Endothelial cell of umbilical vein (primary cell): ENCODE measurements at regions not wholly inside any gene's neighbourhood (a gene's known extent, or its start where the extent isn't known, plus 50 kb on each side); places are given as distances from the start of the nearest gene placed in this dataset.

Experiments
- BruUV-seq: library from RNA; stranded (reverse); fragments of 400-500 nt; replicated peaks from 2 replicates; lab custom pipeline; 2021; lab: Mats Ljungman, UMichigan
- CTCF ChIA-PET: fragments of 300-600, 350-600 bp; sonication (Branson Sonifier 250); formaldehyde crosslinking; loops from one replicate; lab custom pipeline; 2021; ENCODE audit warnings: antibody characterized with exemption, inconsistent platforms; lab: Charles Lee
- POLR2A ChIA-PET: fragments of 300-600, 350-600 bp; sonication (Branson Sonifier 250); formaldehyde crosslinking; loops from one replicate; lab custom pipeline; 2021; ENCODE audit warnings: antibody characterized with exemption, inconsistent platforms; lab: Charles Lee
- DNase-seq: peaks from one replicate; pipeline ENCODE4 v3.0.0-alpha.2; 2011; ENCODE audit warnings: low read depth, low spot score
- FAIRE-seq: peaks from 2 replicates; lab custom pipeline; 2011; peaks lifted over from hg19 to GRCh38; lab: Jason Lieb, UNC
- H2AFZ ChIP-seq: 2 replicates; pipeline ENCODE4 v1.6.0; 2012; ENCODE audit warnings: low read depth, low read length, control low read depth, inconsistent platforms
- H3K27ac ChIP-seq: 2 replicates; pipeline ENCODE4 v1.5.1; 2011; ENCODE audit warnings: low read depth, mild to moderate bottlenecking, control low read depth, low read length, moderate library complexity; ENCODE audit not compliant: insufficient read depth
- H3K27me3 ChIP-seq, 2 experiments: 2 replicates each; pipeline versions ENCODE4 v1.6.0 to v1.6.1; 2011; ENCODE audit warnings: low read length in 2 of 2, mixed read lengths in 1 of 2; ENCODE audit not compliant: control insufficient read depth in 2 of 2, insufficient read depth in 2 of 2
- H3K36me3 ChIP-seq, 2 experiments: 2 replicates in 1 of 2; 3 replicates in 1 of 2; pipeline ENCODE4 v1.5.1; 2011; ENCODE audit warnings: low read length in 2 of 2, mild to moderate bottlenecking in 1 of 2, moderate library complexity in 1 of 2; ENCODE audit not compliant: control insufficient read depth in 2 of 2, insufficient read depth in 2 of 2; ENCODE audit errors: extremely low read depth in 1 of 2
- H3K4me1 ChIP-seq: 3 replicates; pipeline ENCODE4 v1.5.1; 2011; ENCODE audit warnings: mild to moderate bottlenecking, low read length; ENCODE audit not compliant: control insufficient read depth, insufficient read depth; ENCODE audit errors: extremely low read depth
- H3K4me2 ChIP-seq: 2 replicates; pipeline ENCODE4 v1.6.1; 2011; ENCODE audit warnings: low read length, control low read depth, mixed read lengths; ENCODE audit not compliant: insufficient read depth
- H3K4me3 ChIP-seq, 3 experiments: fragments of 200-600 bp in 1 of 3; sonication (generic), shearing (Covaris generic) in 1 of 3; replicated peaks in 1 of 3; 2 replicates each; pipeline ENCODE4 v1.5.1; 2011 to 2016; ENCODE audit warnings: control low read depth in 3 of 3, low read length in 3 of 3, mild to moderate bottlenecking in 2 of 3, inconsistent platforms in 1 of 3, low read depth in 1 of 3, moderate library complexity in 1 of 3; ENCODE audit not compliant: insufficient read depth in 1 of 3
- H3K79me2 ChIP-seq: 2 replicates; pipeline ENCODE4 v1.6.0; 2012; ENCODE audit warnings: low read length, inconsistent platforms; ENCODE audit not compliant: control insufficient read depth, insufficient read depth
- H3K9ac ChIP-seq: replicated peaks from 2 replicates; pipeline ENCODE3; 2011; ENCODE audit warnings: low read length, control low read depth; ENCODE audit not compliant: insufficient read depth; ENCODE audit errors: extremely low read depth
- H3K9me1 ChIP-seq: replicated peaks from 3 replicates; pipeline ENCODE4 v1.6.0; 2011; ENCODE audit warnings: mild to moderate bottlenecking, low read length; ENCODE audit not compliant: control insufficient read depth, insufficient read depth; ENCODE audit errors: extremely low read depth
- H3K9me3 ChIP-seq: replicated peaks from 2 replicates; pipeline ENCODE4 v1.5.1; 2012; ENCODE audit warnings: low read length, inconsistent platforms; ENCODE audit not compliant: control insufficient read depth, insufficient read depth
- H4K20me1 ChIP-seq: replicated peaks from 2 replicates; pipeline ENCODE3; 2011; ENCODE audit warnings: mild to moderate bottlenecking, low read length; ENCODE audit not compliant: control insufficient read depth, insufficient read depth; ENCODE audit errors: extremely low read depth
- CTCF ChIP-seq, 2 donors: IDR thresholded peaks; 1 replicate in 1 of 2; 2 replicates in 1 of 2; pipeline ENCODE4 v1.5.1; 2011; ENCODE audit warnings: low read length in 2 of 2, mild to moderate bottlenecking in 2 of 2, moderate library complexity in 2 of 2, control low read depth in 1 of 2, inconsistent platforms in 1 of 2, low read depth in 1 of 2; ENCODE audit not compliant: insufficient read depth in 1 of 2; ENCODE audit errors: extremely low read depth in 1 of 2
- EZH2 ChIP-seq: IDR thresholded peaks from 2 replicates; pipeline ENCODE4 v1.6.1; 2012; ENCODE audit warnings: borderline replicate concordance, low read depth, mild to moderate bottlenecking, moderate library complexity, low read length, inconsistent platforms; ENCODE audit not compliant: severe bottlenecking
- FOS ChIP-seq: IDR thresholded peaks from 2 replicates; pipeline ENCODE4 v1.6.1; 2011; ENCODE audit warnings: mild to moderate bottlenecking, low read length, moderate library complexity, borderline replicate concordance; ENCODE audit not compliant: insufficient read depth
- GATA2 ChIP-seq: IDR thresholded peaks from 2 replicates; pipeline ENCODE4 v1.7.0; 2011; ENCODE audit warnings: low read depth, mild to moderate bottlenecking, moderate library complexity, mixed read lengths, low read length; ENCODE audit not compliant: insufficient read length, insufficient read depth
- MAX ChIP-seq: IDR thresholded peaks from 2 replicates; pipeline ENCODE4 v1.6.1; 2011; ENCODE audit not compliant: insufficient read depth, insufficient read length
- POLR2A ChIP-seq: IDR thresholded peaks from 2 replicates; pipeline ENCODE4 v1.6.1; 2012; ENCODE audit warnings: low read depth, mild to moderate bottlenecking, control low read depth, low read length
- dilution Hi-C: fragments of 300-500 bp; cut with MboI; formaldehyde crosslinking; loops from one replicate; pipeline ENCODE4 v1.15.0; 2019; ENCODE audit warnings: low sequenced_read_pairs; ENCODE audit not compliant: extremely low pct_ligation_motif_present
- intact Hi-C: fragments of 100-400 bp; cut with micrococcal nuclease; formaldehyde crosslinking; loops from one replicate; pipeline ENCODE4 v1.10.0; 2022

GRCh38 chr10:22156750-22157149 lies 61.1 kb downstream of the EBLN1 start:
- Histone ChIP-seq H3K27me3 (no peaks in the 10 kb centered on the region), H3K36me3 (no peaks in the 10 kb centered on the region), H3K27ac (no peak overlapping the region), H4K20me1 (no peaks in the 10 kb centered on the region), H3K4me1 (no peaks in the 10 kb centered on the region), H3K4me2 (no peak overlapping the region), H3K9me1 (no peaks in the 10 kb centered on the region), H3K9ac (no peak overlapping the region), H3K4me3 (no peak overlapping the region), H2AFZ (no peak overlapping the region), H3K79me2 (no peaks in the 10 kb centered on the region), H3K9me3 (no peaks in the 10 kb centered on the region)
- TF ChIP-seq GATA2: no peak
- TF ChIP-seq FOS: no peak
- no peak for TF ChIP-seq MAX
- TF ChIP-seq EZH2: no peak
- intact Hi-C loops: no loop called here
- DNase-seq (no peak), FAIRE-seq (no peak)
- ChIA-PET CTCF (interaction anchor here (1.1 kb wide), 1 partner anchor 13 kb away, joined by 3 read pairs; no protein-coding TSS in a partner anchor), POLR2A (no interaction called here)
- no TSS peak for BruUV-seq
- dilution Hi-C loops: no loop called here

- H3K36me3 ChIP-seq: no peaks in the 10 kb centered on the region
- intact Hi-C loops: no loop called here
- H2AFZ ChIP-seq: no peak overlapping the region
- H3K4me3 ChIP-seq: no peak overlapping the region
- no peaks in the 10 kb centered on the region for H4K20me1 ChIP-seq
- no TSS peak for BruUV-seq
- DNase-seq (no peak), FAIRE-seq (no peak)
- no peaks in the 10 kb centered on the region for H3K79me2 ChIP-seq
- H3K9me1 ChIP-seq: no peaks in the 10 kb centered on the region
- dilution Hi-C loops: no loop called here
- H3K9ac ChIP-seq: no peak overlapping the region
- H3K9me3 ChIP-seq: no peaks in the 10 kb centered on the region
- no peaks in the 10 kb centered on the region for H3K27me3 ChIP-seq
- H3K4me2 ChIP-seq: no peak overlapping the region
- ChIA-PET CTCF (no interaction called here), POLR2A (no interaction called here)
- TF ChIP-seq EZH2: no peak
- TF ChIP-seq POLR2A: no peak
- TF ChIP-seq CTCF (IDR thresholded peaks at IDR 0.05; ENCODE audit: extremely low read depth in 1 of 2, insufficient read depth in 1 of 2, low read depth in 1 of 2, low read length in 2 of 2): no peak
- TF ChIP-seq FOS: no peak
- H3K27ac ChIP-seq: no peak overlapping the region
- H3K4me1 ChIP-seq: no peaks in the 10 kb centered on the region
Observed at GRCh38 chr10:22152403-22152802, 65.4 kb downstream of the EBLN1 start.
